Ovary (tissue), 7 donors: ENCODE measurements at regions not wholly inside any gene's neighbourhood (a gene's known extent, or its start where the extent isn't known, plus 50 kb on each side); places are given as distances from the start of the nearest gene placed in this dataset.

ENCODE experiments used
- DNase-seq, 5 donors: peaks; one replicate each; pipeline ENCODE4 v3.0.0-alpha.2; 2019 to 2020
- H3K27ac ChIP-seq, 2 donors: fragments of 200-600 bp; one replicate each; pipeline versions ENCODE4 v1.5.1 to v1.8.0; 2019 to 2022
- H3K27me3 ChIP-seq: fragments of 200-600 bp; one replicate; pipeline ENCODE4 v1.8.0; 2022
- H3K36me3 ChIP-seq: fragments of 200-600 bp; sonication (generic); one replicate; pipeline ENCODE4 v1.5.1; 2019
- H3K4me1 ChIP-seq: one replicate; pipeline ENCODE4 v1.8.1; 2013; ENCODE audit warnings: mild to moderate bottlenecking, moderate library complexity; ENCODE audit not compliant: insufficient read depth
- H3K4me3 ChIP-seq: fragments of 200-600 bp; sonication (generic); one replicate; pipeline ENCODE4 v1.5.1; 2017
- H3K9me3 ChIP-seq, 2 donors: fragments of 200-600 bp in 1 of 2; sonication (generic) in 1 of 2; one replicate each; pipeline versions ENCODE4 v1.5.1 to v1.8.1; 2013 to 2019; ENCODE audit warnings: mild to moderate bottlenecking in 1 of 2, moderate library complexity in 1 of 2
- EP300 ChIP-seq: sonication (generic); formaldehyde crosslinking; IDR thresholded peaks from one replicate; pipeline ENCODE4 v1.6.1; 2017; ENCODE audit warnings: antibody characterized with exemption
- POLR2A ChIP-seq: fragments of 450-650 bp; IDR thresholded peaks from one replicate; pipeline ENCODE4 v1.6.1; 2017; ENCODE audit warnings: antibody characterized with exemption, mild to moderate bottlenecking, moderate library complexity
- WGBS, 3 donors: extraction: QIAGEN DNeasy Blood & Tissue Kit in 1 of 3; methylation state at CpG; one replicate each; pipeline versions ENCODE4 v1.1.5 to v1.1.7; 2013 to 2017; 5-methylcytosine and 5-hydroxymethylcytosine counted together
- intact Hi-C, 4 donors: fragments of 100-400 bp; cut with DNase I; formaldehyde crosslinking; loops; one replicate each; pipeline versions ENCODE4 v1.11.0 to v1.15.1; 2022 to 2023
- TF ChIP-seq, protein P1 (sequence below), 3 donors: fragments of 450-650 bp in 2 of 3; fragments of 200-600 bp in 1 of 3; IDR thresholded peaks; one replicate each; pipeline versions ENCODE4 v1.5.1 to v1.8.0; 2016 to 2022; ENCODE audit warnings: antibody characterized with exemption in 3 of 3, mild to moderate bottlenecking in 1 of 3
- donor health status: DM: no; HTN: no; CAD: no; lungs with moderate emphysema.
- donor health status: DM: no; HTN: no; CAD: no.
- donor health status: Bipolar disorder and iron deficiency.
- donor health status: DM: no; HTN: no; CAD: no.
- donor health status: DM: yes; HTN: yes; CAD: no.

DNA sequence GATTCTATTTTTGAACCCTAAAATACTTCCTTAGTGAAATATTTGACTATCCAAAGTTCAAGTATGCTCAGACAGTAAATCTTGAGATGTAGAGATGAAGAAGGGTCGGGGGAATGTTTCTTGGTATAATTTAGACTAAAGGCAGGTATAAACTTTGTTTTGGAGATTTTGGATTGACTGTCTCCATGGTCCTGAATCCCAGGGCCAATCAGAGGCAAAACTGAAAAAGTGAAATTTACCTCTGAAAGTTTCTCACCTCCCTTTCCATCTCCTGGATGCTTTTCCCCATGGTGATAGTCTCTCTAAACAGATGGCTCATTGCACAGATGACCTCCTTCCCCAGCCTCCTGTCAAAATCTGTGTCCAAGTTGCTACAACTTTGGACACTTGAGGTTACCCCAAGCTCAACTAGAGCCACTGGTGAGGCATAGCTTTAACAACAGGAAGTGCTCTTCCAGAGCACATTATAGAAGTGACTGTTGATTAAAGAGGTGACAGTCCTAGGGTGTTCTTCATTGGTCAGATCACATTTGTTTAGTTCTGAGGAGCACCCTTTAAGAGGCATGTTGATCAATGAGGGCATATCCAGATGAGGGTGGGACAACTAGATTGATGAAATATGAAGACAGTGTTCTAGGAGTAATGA, 128.4 kb downstream of the AKAP11 start:
- TF ChIP-seq POLR2A: no peak
- TF ChIP-seq, protein P1, sequence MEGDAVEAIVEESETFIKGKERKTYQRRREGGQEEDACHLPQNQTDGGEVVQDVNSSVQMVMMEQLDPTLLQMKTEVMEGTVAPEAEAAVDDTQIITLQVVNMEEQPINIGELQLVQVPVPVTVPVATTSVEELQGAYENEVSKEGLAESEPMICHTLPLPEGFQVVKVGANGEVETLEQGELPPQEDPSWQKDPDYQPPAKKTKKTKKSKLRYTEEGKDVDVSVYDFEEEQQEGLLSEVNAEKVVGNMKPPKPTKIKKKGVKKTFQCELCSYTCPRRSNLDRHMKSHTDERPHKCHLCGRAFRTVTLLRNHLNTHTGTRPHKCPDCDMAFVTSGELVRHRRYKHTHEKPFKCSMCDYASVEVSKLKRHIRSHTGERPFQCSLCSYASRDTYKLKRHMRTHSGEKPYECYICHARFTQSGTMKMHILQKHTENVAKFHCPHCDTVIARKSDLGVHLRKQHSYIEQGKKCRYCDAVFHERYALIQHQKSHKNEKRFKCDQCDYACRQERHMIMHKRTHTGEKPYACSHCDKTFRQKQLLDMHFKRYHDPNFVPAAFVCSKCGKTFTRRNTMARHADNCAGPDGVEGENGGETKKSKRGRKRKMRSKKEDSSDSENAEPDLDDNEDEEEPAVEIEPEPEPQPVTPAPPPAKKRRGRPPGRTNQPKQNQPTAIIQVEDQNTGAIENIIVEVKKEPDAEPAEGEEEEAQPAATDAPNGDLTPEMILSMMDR (IDR thresholded peaks at IDR 0.05): no peak
- no peak for TF ChIP-seq EP300
- 55 to 67% (median 67%) methylated on average over 1 of the region's 1 CpG for WGBS, 3 donors
- Histone ChIP-seq H3K9me3 (no peaks in the 10 kb centered on the region), H3K4me3 (no peak overlapping the region), H3K4me1 (no peaks in the 10 kb centered on the region), H3K27ac (no peak overlapping the region), H3K36me3 (no peaks in the 10 kb centered on the region), H3K27me3 (no peaks in the 10 kb centered on the region)
- intact Hi-C loops: no loop called here
- DNase-seq: no peak

DNA sequence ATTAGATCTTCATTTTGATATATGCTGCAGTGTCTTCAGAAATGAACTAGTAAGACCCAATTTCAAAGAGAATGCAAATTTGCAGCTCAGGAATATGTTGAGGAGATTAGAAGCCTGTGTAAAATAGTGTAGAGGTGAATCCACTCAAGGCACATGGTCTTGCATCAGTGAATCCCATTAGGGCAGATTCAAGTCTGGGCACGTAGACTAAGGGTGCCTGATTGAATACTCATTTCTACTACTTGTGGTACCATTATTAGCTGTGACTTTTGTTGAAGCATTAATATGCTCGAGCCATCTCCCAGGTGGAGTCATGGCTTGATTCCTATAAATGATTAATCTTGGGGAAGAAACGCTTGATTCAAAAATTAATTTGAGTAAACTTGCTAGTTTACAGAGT, 129.4 kb downstream of the AKAP11 start:
- WGBS, 3 donors: 86 to 90% (median 87%) methylated on average over 3 of the region's 3 CpGs
- Histone ChIP-seq H3K36me3 (no peaks in the 10 kb centered on the region), H3K27ac (no peak overlapping the region), H3K4me1 (no peaks in the 10 kb centered on the region), H3K27me3 (no peaks in the 10 kb centered on the region), H3K4me3 (no peak overlapping the region), H3K9me3 (no peaks in the 10 kb centered on the region)
- intact Hi-C loops: no loop called here
- no peak for DNase-seq
- TF ChIP-seq, protein P1 (IDR thresholded peaks at IDR 0.05): no peak
- TF ChIP-seq EP300: no peak
- no peak for TF ChIP-seq POLR2A

DNA sequence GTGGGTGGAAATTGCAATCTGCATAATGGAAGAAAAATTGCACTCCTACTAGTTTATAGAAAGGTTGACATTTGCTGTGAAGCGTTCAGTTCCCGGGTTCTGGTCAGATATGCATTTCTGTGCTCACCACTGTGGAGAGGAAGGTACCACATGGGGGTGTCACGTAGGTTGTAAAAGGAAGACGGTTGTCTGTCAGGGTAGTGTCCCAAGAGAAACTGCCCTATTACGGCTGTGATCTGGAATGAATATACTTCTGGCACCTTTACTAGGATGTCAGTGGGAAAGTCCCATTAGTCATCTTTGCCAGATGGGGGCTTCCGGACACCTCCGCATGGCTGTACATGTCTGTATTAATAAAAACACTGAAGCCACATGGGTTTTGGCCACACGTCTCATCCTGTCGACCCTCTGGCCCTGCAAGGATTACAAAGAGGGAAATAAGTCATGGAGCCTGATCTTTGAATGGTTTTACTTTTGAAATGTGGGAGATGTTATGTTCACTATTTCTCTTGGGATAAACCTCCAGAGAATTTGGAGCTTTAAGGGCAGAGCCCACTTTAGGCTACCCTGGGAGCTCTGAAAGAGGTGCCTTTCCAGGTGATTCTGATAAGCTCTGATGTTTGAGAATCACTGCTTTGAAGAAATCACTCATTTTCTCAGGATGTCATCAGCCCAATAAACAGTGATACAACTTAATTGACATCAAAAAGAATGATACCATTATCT, 133.9 kb downstream of the AKAP11 start:
- TF ChIP-seq EP300: no peak
- TF ChIP-seq, protein P1 (IDR thresholded peaks at IDR 0.05): no peak
- no peak for TF ChIP-seq POLR2A
- WGBS, 3 donors: 62 to 63% (median 62%) methylated on average over 9 of the region's 9 CpGs
- Histone ChIP-seq H3K36me3 (no peaks in the 10 kb centered on the region), H3K27me3 (no peaks in the 10 kb centered on the region), H3K4me3 (no peak overlapping the region), H3K4me1 (no peaks in the 10 kb centered on the region), H3K27ac (no peak overlapping the region), H3K9me3 (no peaks in the 10 kb centered on the region)
- DNase-seq: no peak
- intact Hi-C loops: no loop called here

DNA sequence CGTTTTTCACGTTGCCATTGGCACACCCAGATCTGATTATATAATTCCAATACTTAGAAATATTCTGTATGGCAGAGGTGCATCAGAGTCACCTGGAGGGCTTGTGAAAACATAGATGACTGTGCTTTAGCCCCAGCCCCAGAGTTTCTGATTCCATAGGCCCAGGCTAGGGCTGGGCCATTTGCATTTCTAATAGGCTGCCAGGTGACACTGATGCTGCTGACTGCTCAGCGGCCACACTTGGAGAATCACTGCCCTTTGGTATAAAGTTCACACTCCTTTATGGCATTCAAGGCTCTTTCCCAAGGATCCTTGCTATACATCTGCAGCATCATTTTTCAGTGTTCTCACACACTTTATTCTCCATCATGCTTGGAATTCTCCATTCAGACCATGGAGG, 137.1 kb downstream of the AKAP11 start:
- intact Hi-C loops: no loop called here
- 68 to 76% (median 72%) methylated on average over 3 of the region's 3 CpGs for WGBS, 3 donors

More for the DNA sequence above, 137.1 kb downstream of the AKAP11 start:
- no peak for DNase-seq
- Histone ChIP-seq H3K27ac (no peak overlapping the region), H3K9me3 (no peaks in the 10 kb centered on the region), H3K36me3 (no peaks in the 10 kb centered on the region), H3K27me3 (no peaks in the 10 kb centered on the region), H3K4me1 (no peaks in the 10 kb centered on the region), H3K4me3 (no peak overlapping the region)
- TF ChIP-seq POLR2A: no peak
- TF ChIP-seq EP300: no peak
- TF ChIP-seq, protein P1 (IDR thresholded peaks at IDR 0.05): no peak
